Astrocyte (in vitro differentiated cells and primary cell): ENCODE measurements at regions not wholly inside any gene's neighbourhood (a gene's known extent, or its start where the extent isn't known, plus 50 kb on each side); places are given as distances from the start of the nearest gene placed in this dataset.

Experiments
- DNase-seq: peaks from one replicate; pipeline ENCODE4 v3.0.0-alpha.2; 2010; ENCODE audit warnings: low read depth
- FAIRE-seq: peaks from 2 replicates; lab custom pipeline; 2011; peaks lifted over from hg19 to GRCh38; lab: Jason Lieb, UNC
- H2AFZ ChIP-seq: 2 replicates; pipeline ENCODE4 v1.6.0; 2012; ENCODE audit warnings: low read depth, low read length, inconsistent platforms
- H3K27ac ChIP-seq: 2 replicates; pipeline ENCODE4 v1.5.1; 2011; ENCODE audit warnings: low read depth, low read length, inconsistent platforms
- H3K27me3 ChIP-seq: 2 replicates; pipeline ENCODE4 v1.6.0; 2011; ENCODE audit warnings: low read length, inconsistent platforms; ENCODE audit not compliant: insufficient read depth
- H3K36me3 ChIP-seq: 2 replicates; pipeline ENCODE4 v1.5.1; 2011; ENCODE audit warnings: low read length, inconsistent platforms; ENCODE audit not compliant: insufficient read depth
- H3K4me1 ChIP-seq: 2 replicates; pipeline ENCODE4 v1.5.1; 2011; ENCODE audit warnings: low read length, inconsistent platforms; ENCODE audit not compliant: insufficient read depth
- H3K4me2 ChIP-seq: 2 replicates; pipeline ENCODE4 v1.6.0; 2012; ENCODE audit warnings: low read length, inconsistent platforms
- H3K4me3 ChIP-seq: 2 replicates; pipeline ENCODE4 v1.5.1; 2011; ENCODE audit warnings: low read depth, mild to moderate bottlenecking, low read length, inconsistent platforms; ENCODE audit not compliant: insufficient read depth
- H3K79me2 ChIP-seq: 2 replicates; pipeline ENCODE4 v1.6.0; 2012; ENCODE audit warnings: mild to moderate bottlenecking, low read length, inconsistent platforms; ENCODE audit not compliant: insufficient read depth
- H3K9ac ChIP-seq: 2 replicates; pipeline ENCODE4 v1.6.0; 2012; ENCODE audit warnings: mild to moderate bottlenecking, low read length, inconsistent platforms
- H3K9me3 ChIP-seq: 2 replicates; pipeline ENCODE4 v1.5.1; 2012; ENCODE audit warnings: low read depth, mild to moderate bottlenecking, low read length, inconsistent platforms; ENCODE audit not compliant: insufficient read depth
- H4K20me1 ChIP-seq: 2 replicates; pipeline ENCODE4 v1.6.0; 2012; ENCODE audit warnings: low read length, inconsistent platforms; ENCODE audit not compliant: insufficient read depth
- H3K27ac Mint-ChIP-seq: one replicate; pipeline ENCODE4 v1.8.0; 2021; ENCODE audit warnings: mild to moderate bottlenecking, mixed read lengths; ENCODE audit not compliant: unreplicated experiment
- H3K27me3 Mint-ChIP-seq: one replicate; pipeline ENCODE4 v1.8.0; 2021; ENCODE audit warnings: low read depth, mixed read lengths; ENCODE audit not compliant: unreplicated experiment
- H3K36me3 Mint-ChIP-seq: one replicate; pipeline ENCODE4 v1.8.0; 2021; ENCODE audit warnings: low read depth, mixed read lengths; ENCODE audit not compliant: unreplicated experiment
- H3K4me1 Mint-ChIP-seq: one replicate; pipeline ENCODE4 v1.8.0; 2021; ENCODE audit warnings: low read depth, mixed read lengths; ENCODE audit not compliant: unreplicated experiment
- H3K4me3 Mint-ChIP-seq: one replicate; pipeline ENCODE4 v1.8.0; 2021; ENCODE audit warnings: mild to moderate bottlenecking, moderate library complexity, mixed read lengths; ENCODE audit not compliant: unreplicated experiment
- H3K9me3 Mint-ChIP-seq: one replicate; pipeline ENCODE4 v1.8.0; 2021; ENCODE audit warnings: mild to moderate bottlenecking, mixed read lengths; ENCODE audit not compliant: unreplicated experiment
- CTCF ChIP-seq: IDR thresholded peaks from 2 replicates; pipeline ENCODE4 v1.5.1; 2011; ENCODE audit warnings: low read depth, mild to moderate bottlenecking, inconsistent platforms, low read length, moderate library complexity; ENCODE audit not compliant: insufficient read depth
- EZH2 ChIP-seq: IDR thresholded peaks from 2 replicates; pipeline ENCODE4 v1.6.1; 2012; ENCODE audit warnings: mild to moderate bottlenecking, low read length, inconsistent platforms; ENCODE audit not compliant: insufficient read depth

DNA sequence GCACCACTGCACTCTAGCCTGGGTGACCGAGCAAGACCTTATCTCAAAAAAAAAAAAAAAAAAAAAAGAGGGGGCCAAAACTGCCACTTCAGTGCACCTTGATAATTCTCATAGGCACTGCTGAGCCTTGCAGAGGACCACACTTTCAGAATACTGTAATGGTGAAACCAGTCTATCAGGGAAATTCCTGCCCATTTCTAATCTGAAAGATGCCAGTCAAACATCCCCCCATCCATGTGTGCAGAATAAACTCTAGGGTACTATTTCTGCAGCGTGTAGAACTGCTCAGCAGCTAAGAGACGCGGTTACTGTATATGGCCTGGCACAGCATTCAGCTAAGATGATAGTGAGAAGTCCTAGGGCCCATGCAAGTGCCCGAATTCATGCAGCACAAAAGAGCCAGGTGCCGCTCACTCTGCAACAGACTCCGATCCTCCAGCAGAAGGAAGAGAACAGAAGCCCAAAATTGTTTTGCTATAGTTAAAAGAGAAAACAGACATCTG is 286.8 kb upstream of the KLF14 start:
- Mint-ChIP-seq H3K9me3 (peaks cover 4% of the 10 kb centered on the region), H3K36me3 (peaks cover 23% of the 10 kb centered on the region), H3K27ac (no peak overlapping the region), H3K27me3 (no peaks in the 10 kb centered on the region), H3K4me3 (no peak overlapping the region), H3K4me1 (peaks cover 22% of the 10 kb centered on the region)
- H3K4me2 ChIP-seq, result no peak overlapping the region
- no peaks in the 10 kb centered on the region for H3K27me3 ChIP-seq
- H3K9ac ChIP-seq, result no peak overlapping the region
- no peaks in the 10 kb centered on the region for H3K79me2 ChIP-seq
- peaks cover 2% of the 10 kb centered on the region for H3K4me1 ChIP-seq
- FAIRE-seq, result no peak
- no peaks in the 10 kb centered on the region for H3K9me3 ChIP-seq
- H3K27ac ChIP-seq, result no peak overlapping the region
- no peak for DNase-seq
- TF ChIP-seq CTCF, result no peak
- no peak for TF ChIP-seq EZH2
- H3K4me3 ChIP-seq, result no peak overlapping the region
- peaks cover 4% of the 10 kb centered on the region for H4K20me1 ChIP-seq
- H3K36me3 ChIP-seq, result no peaks in the 10 kb centered on the region
- no peak overlapping the region for H2AFZ ChIP-seq

DNA sequence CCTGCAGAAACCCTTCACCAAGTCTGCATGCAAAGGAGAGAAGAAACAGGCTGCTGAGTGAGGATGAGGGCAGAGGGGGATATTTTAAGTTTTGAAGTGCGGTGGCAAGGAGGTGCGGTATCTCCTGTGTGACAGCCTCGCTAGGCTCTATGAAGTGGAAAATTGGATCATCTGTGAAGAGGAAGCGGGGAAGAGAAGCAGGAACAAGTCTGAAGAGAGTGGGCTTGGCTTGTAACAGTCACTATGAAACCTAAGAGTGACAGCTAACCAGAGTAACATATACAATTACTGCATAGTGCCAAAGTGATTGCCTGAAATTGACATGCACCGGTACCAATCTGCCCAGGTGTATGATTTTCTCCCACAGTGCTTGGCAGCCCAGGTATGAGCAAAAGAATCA is 287.5 kb upstream of the KLF14 start:
- peaks cover 22% of the 10 kb centered on the region for H3K4me1 Mint-ChIP-seq
- no peaks in the 10 kb centered on the region for H3K36me3 ChIP-seq
- H3K27me3 ChIP-seq, result no peaks in the 10 kb centered on the region
- no peak overlapping the region for H3K9ac ChIP-seq
- no peak for FAIRE-seq
- H3K27ac ChIP-seq, result no peak overlapping the region
- no peak overlapping the region for H2AFZ ChIP-seq
- no peak overlapping the region for H3K4me3 ChIP-seq
- H3K36me3 Mint-ChIP-seq, result peaks cover 23% of the 10 kb centered on the region
- no peak overlapping the region for H3K4me3 Mint-ChIP-seq
- no peak overlapping the region for H3K4me2 ChIP-seq
- no peaks in the 10 kb centered on the region for H3K27me3 Mint-ChIP-seq
- DNase-seq, result no peak
- H3K4me1 ChIP-seq, result peaks cover 4% of the 10 kb centered on the region
- H3K9me3 Mint-ChIP-seq, result peaks cover 4% of the 10 kb centered on the region
- no peak overlapping the region for H3K27ac Mint-ChIP-seq
- H3K79me2 ChIP-seq, result no peaks in the 10 kb centered on the region
- TF ChIP-seq CTCF (no peak), EZH2 (no peak)
- H3K9me3 ChIP-seq, result no peaks in the 10 kb centered on the region
- peaks cover 4% of the 10 kb centered on the region for H4K20me1 ChIP-seq

GRCh38 chr7:131021902-131022301 is 287.9 kb upstream of the KLF14 start:
- H3K27ac Mint-ChIP-seq, result no peak overlapping the region

More at GRCh38 chr7:131021902-131022301, 287.9 kb upstream of the KLF14 start:
- no peak overlapping the region for H3K4me3 Mint-ChIP-seq
- Histone ChIP-seq H3K79me2 (no peaks in the 10 kb centered on the region), H3K4me2 (no peak overlapping the region), H3K27me3 (no peaks in the 10 kb centered on the region), H3K27ac (no peak overlapping the region), H3K9me3 (no peaks in the 10 kb centered on the region), H3K4me1 (peaks cover 4% of the 10 kb centered on the region), H4K20me1 (peaks cover 4% of the 10 kb centered on the region), H3K9ac (no peak overlapping the region), H2AFZ (no peak overlapping the region), H3K36me3 (no peaks in the 10 kb centered on the region), H3K4me3 (no peak overlapping the region)
- H3K9me3 Mint-ChIP-seq, result peaks cover 4% of the 10 kb centered on the region
- H3K36me3 Mint-ChIP-seq, result peaks cover 21% of the 10 kb centered on the region
- DNase-seq (no peak), FAIRE-seq (no peak)
- no peaks in the 10 kb centered on the region for H3K27me3 Mint-ChIP-seq
- H3K4me1 Mint-ChIP-seq, result peaks cover 26% of the 10 kb centered on the region
- TF ChIP-seq EZH2 (no peak), CTCF (no peak)
